Kidney epithelial cell (primary cell): ENCODE measurements at regions not wholly inside any gene's neighbourhood (a gene's known extent, or its start where the extent isn't known, plus 50 kb on each side); places are given as distances from the start of the nearest gene placed in this dataset.
A peak's percentile ranks its signal among the peaks of the same experiment; 100 is the strongest.
"Not testable (repeated sequence)": the region's sequence is repeated elsewhere in the genome, so short reads cannot be mapped to it uniquely, and the experiment has no call there.

Experiments
- DNase-seq: peaks from one replicate; pipeline ENCODE4 v3.0.0-alpha.2; 2010; ENCODE audit warnings: low read depth
- H3K27me3 ChIP-seq: 2 replicates; pipeline ENCODE4 v1.6.0; 2011; ENCODE audit warnings: low read length; ENCODE audit not compliant: control insufficient read depth, insufficient read depth
- H3K36me3 ChIP-seq: 2 replicates; pipeline ENCODE4 v1.5.1; 2011; ENCODE audit warnings: low read length; ENCODE audit not compliant: control insufficient read depth, insufficient read depth
- H3K4me3 ChIP-seq: 2 replicates; pipeline ENCODE4 v1.5.1; 2011; ENCODE audit warnings: low read depth, mild to moderate bottlenecking, control low read depth, low read length
- TF ChIP-seq, protein P1 (sequence below): IDR thresholded peaks from 2 replicates; pipeline ENCODE4 v1.5.1; 2011; ENCODE audit warnings: mild to moderate bottlenecking, moderate library complexity, low read length, control low read depth, inconsistent platforms; ENCODE audit not compliant: insufficient read depth, poor library complexity, severe bottlenecking

DNA sequence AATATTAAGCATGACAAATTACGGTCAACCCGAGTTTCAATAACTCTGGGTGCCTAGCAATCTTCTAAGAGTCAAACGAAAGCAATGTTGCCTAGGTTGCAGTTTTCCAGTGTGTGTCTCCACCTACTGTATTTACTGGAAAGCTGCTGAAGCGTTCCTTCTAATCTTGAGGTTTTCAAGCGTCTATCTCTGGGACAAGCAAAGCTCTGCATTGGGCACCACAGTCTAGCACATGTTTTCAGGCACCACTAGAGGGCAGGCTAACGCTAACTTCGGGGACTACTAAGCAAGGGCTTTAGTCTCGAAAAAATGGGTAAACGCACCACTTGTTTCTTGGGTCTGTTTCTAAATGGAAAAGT, 82.7 kb upstream of the KIF2A start:
- H3K27me3 ChIP-seq, DNase-seq, H3K36me3 ChIP-seq, H3K4me3 ChIP-seq: not testable (repeated sequence)
- TF ChIP-seq, protein P1, sequence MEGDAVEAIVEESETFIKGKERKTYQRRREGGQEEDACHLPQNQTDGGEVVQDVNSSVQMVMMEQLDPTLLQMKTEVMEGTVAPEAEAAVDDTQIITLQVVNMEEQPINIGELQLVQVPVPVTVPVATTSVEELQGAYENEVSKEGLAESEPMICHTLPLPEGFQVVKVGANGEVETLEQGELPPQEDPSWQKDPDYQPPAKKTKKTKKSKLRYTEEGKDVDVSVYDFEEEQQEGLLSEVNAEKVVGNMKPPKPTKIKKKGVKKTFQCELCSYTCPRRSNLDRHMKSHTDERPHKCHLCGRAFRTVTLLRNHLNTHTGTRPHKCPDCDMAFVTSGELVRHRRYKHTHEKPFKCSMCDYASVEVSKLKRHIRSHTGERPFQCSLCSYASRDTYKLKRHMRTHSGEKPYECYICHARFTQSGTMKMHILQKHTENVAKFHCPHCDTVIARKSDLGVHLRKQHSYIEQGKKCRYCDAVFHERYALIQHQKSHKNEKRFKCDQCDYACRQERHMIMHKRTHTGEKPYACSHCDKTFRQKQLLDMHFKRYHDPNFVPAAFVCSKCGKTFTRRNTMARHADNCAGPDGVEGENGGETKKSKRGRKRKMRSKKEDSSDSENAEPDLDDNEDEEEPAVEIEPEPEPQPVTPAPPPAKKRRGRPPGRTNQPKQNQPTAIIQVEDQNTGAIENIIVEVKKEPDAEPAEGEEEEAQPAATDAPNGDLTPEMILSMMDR, result peak; percentile 18

DNA sequence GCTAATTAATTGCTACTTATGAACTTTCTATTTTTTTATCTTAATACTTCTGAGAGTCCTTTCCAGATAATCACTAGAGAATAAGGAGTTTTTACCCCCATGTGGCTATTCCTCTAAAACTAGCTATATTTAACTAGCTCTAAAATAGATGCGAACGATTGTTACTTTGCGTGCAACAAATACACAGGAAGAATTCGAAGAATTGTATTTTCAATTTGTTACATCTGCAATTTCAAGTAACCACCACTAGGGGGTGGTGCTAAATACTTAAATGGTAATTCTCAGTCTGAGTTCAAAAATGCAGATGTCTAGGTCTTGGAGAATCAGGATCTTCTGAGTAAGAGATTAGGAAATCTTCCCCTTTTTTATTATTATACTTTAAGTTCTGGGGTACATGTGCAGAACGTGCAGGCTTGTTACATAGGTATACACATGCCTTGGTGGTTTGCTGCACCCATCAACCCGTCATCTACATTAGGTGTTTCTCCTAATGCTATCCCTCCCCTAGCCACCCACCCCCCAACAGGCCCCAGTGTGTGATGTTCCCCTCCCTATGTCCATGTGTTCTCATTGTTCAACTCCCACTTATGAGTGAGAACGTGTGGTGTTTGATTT, 80.9 kb upstream of the KIF2A start:
- TF ChIP-seq, protein P1, result peak; percentile 3
- not testable (repeated sequence) for H3K4me3 ChIP-seq, DNase-seq, H3K36me3 ChIP-seq, H3K27me3 ChIP-seq

DNA sequence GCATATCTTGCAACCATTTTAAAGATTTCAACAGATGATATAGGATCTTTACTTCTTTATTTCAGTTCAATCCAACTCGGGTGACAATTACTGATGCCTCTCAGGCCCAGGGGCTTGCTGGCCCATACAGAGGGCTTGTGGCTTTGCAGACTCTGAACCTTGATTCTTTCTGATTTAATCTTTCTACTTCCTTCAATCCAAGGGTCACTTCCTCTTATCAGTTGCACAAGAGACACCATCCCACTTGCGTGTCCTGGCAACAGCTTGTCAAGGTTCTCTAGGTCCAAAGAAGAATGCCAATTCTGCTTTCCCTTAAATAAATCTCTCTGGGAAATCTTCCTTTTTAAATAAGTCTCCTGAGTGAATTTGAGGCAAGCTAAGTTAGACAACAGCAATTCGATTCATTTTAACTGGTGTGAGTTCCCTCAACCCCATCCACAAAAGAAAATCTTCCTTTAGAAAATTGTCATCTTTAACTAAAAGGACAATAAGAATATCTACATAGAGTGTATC, 75.1 kb upstream of the KIF2A start:
- H3K27me3 ChIP-seq, H3K36me3 ChIP-seq, H3K4me3 ChIP-seq, DNase-seq: not testable (repeated sequence)

DNA sequence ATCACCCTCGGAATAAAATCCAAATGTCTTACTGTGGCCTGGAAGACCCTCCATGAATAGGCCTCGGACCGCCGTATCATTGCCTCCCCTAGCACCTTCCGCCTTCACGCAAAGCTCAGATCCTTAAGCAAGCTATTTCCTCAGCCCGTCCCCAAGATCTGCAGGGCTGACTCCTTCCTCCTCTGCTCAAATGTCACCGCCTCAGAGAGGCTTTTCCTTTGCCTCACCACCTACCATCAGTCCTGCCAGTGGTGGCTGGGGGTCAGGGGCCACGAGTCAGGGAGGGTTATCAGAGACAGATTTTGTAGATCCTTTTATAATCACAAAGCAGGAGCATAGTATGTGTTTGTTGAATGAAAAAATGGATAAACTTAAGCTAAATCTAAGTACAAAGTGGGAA, 74.4 kb upstream of the KIF2A start:
- no peak overlapping the region for H3K4me3 ChIP-seq
- H3K27me3 ChIP-seq, result no peaks in the 10 kb centered on the region
- TF ChIP-seq, protein P1, result no peak
- no peak for DNase-seq
- H3K36me3 ChIP-seq, result no peaks in the 10 kb centered on the region

DNA sequence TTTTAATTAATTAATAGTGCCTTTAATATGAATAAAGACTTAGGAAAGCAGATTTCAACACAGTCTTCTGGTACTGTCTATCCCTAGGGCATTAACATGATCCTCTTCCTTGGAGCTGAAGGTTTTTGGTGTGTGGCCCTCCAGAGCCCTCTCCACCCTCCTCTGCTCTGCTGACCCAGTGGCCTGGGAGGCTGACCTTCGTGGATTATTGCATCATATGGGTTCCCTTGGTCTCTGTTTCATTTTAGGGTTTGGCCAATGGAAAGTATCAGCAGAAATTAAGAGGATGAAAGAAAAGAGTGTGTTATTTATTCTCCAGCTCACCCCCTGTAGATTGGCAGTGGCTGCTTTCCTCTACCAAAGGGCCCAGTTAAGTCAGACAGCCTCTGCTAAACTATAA, 73.8 kb upstream of the KIF2A start:
- not testable (repeated sequence) for H3K4me3 ChIP-seq, DNase-seq, H3K36me3 ChIP-seq, H3K27me3 ChIP-seq

DNA sequence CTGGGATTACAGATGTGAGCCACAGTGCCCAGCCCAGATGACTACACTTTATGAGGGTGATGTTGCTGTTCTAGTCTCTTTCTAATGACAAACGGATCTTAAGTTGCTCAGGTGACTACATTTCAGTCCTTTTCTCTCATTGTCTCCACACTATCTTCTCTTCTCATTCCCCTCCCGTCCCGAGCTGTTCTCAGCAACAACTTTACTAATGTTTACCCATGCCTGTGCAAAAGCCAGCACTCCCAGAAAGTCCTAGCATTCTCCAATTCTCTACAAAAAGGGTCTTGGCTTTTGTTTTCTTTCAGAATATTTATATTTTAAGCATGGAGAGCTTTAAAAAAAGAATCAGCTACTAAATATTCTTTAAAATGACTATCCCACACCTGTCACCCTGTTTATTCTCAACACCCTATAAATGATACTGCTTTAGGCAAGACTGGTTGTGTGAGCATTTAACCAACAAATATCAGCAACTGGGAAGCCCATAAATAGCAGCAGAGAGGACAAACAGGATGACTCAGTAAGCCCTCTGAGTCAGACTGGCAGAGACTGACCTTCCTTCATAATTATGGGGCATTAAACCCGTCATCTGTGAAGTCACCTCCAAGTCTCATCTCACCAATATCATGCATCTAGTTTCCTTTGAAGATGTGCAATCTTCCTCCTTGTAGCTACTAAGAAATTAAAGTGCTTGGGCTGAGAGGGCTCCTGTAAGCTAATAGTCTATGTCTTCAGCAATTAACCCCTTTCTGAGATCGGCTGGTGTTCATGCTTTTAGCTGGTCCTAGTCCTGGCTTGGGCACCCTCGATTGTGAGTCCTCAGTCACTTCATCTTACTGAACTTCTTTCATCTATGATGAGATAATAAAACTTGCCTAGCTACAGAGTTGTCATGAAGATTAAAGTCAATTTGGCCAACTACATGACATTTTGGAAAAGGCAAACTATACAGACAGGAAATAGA, 72.6 kb upstream of the KIF2A start:
- H3K4me3 ChIP-seq, H3K27me3 ChIP-seq, H3K36me3 ChIP-seq: not testable (repeated sequence)
- DNase-seq, result peak; percentile 44

DNA sequence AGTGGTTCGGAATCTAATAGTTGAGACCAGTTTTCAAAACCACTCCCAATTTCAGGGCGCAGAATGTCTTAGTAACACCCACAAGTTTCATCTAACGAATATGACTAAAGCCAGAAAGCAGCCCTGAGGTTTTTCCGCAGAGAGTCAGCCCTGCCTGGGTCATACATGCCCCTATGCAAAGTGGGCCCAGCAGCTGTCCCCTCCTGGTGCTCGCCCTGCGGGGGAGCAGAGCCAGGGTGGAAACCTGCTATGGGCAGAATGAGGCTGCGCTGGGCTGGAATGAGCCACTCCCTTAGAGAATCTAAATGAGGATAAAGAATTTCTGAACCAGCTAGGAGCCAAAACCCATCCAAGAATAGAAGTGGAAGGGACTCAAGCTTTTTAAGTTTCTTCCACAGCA, 69.4 kb upstream of the KIF2A start:
- H3K4me3 ChIP-seq, H3K36me3 ChIP-seq, H3K27me3 ChIP-seq, DNase-seq: not testable (repeated sequence)

DNA sequence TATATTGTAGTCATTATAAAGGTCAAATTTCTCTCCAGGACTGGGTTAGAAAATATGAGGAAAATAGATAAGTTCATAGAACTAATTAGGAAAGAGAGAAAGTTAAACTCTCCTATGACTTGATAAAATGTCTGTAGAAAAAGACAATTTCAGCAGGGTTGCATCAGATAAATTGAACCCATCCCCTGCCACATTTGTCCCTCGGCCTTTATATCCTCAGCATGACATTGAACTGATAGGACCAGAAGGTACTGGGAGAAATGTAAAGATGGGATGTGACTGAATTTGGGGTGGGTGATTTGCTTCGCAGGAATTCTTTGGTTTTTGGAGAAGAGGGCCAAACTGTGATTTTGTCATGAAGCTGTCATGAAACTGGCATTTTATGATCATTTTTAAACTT, 68.1 kb upstream of the KIF2A start:
- not testable (repeated sequence) for DNase-seq, H3K27me3 ChIP-seq, H3K4me3 ChIP-seq, H3K36me3 ChIP-seq

DNA sequence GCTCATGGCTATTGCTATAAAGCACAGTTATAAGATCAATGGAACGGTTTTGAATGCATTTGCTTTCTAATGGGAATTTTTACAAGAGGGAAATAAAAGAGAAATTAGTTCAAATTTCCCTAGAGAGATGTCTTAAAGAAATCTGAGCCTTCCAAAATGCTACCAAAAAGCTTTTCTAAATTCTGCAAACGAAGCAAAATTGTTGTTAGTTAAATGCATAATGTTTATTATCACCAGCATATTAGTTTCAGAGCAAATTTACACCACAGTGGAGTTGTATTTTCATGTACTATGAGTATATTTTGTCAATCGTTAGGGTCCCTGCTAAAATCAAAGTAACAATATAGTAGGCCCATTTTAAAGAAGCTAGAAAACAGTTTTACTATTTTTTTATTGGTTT, 67.4 kb upstream of the KIF2A start:
- not testable (repeated sequence) for H3K36me3 ChIP-seq, DNase-seq, H3K27me3 ChIP-seq, H3K4me3 ChIP-seq

DNA sequence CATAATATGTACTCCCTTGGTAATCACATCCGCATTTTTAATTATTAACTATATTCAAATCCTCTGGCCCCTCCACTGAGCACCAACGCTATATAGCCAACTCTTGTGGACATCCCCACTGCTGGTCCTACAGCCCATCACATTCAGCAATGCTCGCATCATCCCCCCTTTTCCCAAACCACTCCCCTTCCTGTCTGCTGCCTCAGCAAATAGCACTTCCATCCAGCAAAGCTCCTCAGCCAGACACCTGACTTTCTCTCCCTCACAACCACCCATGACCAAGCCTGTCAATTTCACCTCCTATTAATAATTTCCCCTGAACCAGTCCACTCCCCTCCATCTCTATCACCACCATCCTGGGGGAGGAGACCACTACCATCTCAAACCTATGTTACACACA, 65.5 kb upstream of the KIF2A start:
- not testable (repeated sequence) for H3K4me3 ChIP-seq, DNase-seq, H3K27me3 ChIP-seq, H3K36me3 ChIP-seq

DNA sequence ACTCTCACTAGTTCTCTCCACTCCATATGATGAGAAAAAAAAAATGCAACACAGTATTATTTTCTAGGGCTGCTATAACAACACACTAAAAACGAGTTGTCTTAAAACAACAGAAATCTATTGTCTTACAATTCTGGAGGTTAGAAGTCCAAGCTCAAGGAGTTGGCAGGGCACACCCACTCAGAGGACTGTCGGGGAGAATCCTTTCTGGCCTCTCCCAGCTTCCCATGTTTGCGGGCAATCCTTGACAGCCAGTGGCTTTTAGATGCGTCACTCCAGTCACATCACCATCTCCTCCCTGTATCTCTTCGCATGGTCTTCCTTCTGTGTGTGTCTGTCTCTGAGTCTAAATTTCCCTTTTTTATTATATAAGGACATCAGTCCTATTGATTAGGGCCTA, 64.0 kb upstream of the KIF2A start:
- DNase-seq, H3K4me3 ChIP-seq, H3K27me3 ChIP-seq, H3K36me3 ChIP-seq: not testable (repeated sequence)
